AG10803 (cell line): ENCODE measurements at regions not wholly inside any gene's neighbourhood (a gene's known extent, or its start where the extent isn't known, plus 50 kb on each side); places are given as distances from the start of the nearest gene placed in this dataset.
"Not testable (repeated sequence)": the region's sequence is repeated elsewhere in the genome, so short reads cannot be mapped to it uniquely, and the experiment has no call there.

Experiments used
- DNase-seq: peaks from one replicate; pipeline ENCODE4 v3.0.0; 2010; ENCODE audit warnings: low read depth
- H3K4me3 ChIP-seq: 2 replicates; pipeline ENCODE4 v1.5.1; 2011; ENCODE audit warnings: mild to moderate bottlenecking, low read length, control low read depth
- CTCF ChIP-seq: conservative IDR thresholded peaks from 2 replicates; pipeline ENCODE4 v1.5.1; 2011; ENCODE audit warnings: mild to moderate bottlenecking, low read length, control low read depth, inconsistent platforms

- no peak for DNase-seq
- H3K4me3 ChIP-seq: no peak overlapping the region
- TF ChIP-seq CTCF: no peak
Measured at GRCh38 chr11:98289617-98290263, 731.0 kb upstream of the CNTN5 start.

GRCh38 chr11:98296091-98296880 is 724.5 kb upstream of the CNTN5 start:
- H3K4me3 ChIP-seq: no peak overlapping the region
- no peak for TF ChIP-seq CTCF
- DNase-seq: no peak

GRCh38 chr11:98300719-98301118 is 720.0 kb upstream of the CNTN5 start:
- no peak for TF ChIP-seq CTCF
- no peak for DNase-seq
- H3K4me3 ChIP-seq: no peak overlapping the region

GRCh38 chr11:98307827-98308491 is 712.8 kb upstream of the CNTN5 start:
- DNase-seq: no peak
- no peak for TF ChIP-seq CTCF
- no peak overlapping the region for H3K4me3 ChIP-seq

GRCh38 chr11:98330306-98330705 is 690.4 kb upstream of the CNTN5 start:
- not testable (repeated sequence) for H3K4me3 ChIP-seq, DNase-seq

- TF ChIP-seq CTCF: no peak
- H3K4me3 ChIP-seq: no peak overlapping the region
Measured at GRCh38 chr11:98358551-98358950, 662.2 kb upstream of the CNTN5 start.

GRCh38 chr11:98365190-98365589 is 655.6 kb upstream of the CNTN5 start:
- no peak overlapping the region for H3K4me3 ChIP-seq
- TF ChIP-seq CTCF: no peak
- DNase-seq: no peak

More at GRCh38 chr11:98358551-98358950, 662.2 kb upstream of the CNTN5 start:
- DNase-seq: no peak
